Fibroblast of villous mesenchyme (primary cell): ENCODE measurements at regions not wholly inside any gene's neighbourhood (a gene's known extent, or its start where the extent isn't known, plus 50 kb on each side); places are given as distances from the start of the nearest gene placed in this dataset.

ENCODE experiments used
- DNase-seq: peaks from one replicate; pipeline ENCODE4 v3.0.0-alpha.2; 2010; ENCODE audit warnings: low read depth
- H3K4me3 ChIP-seq: 2 replicates; pipeline ENCODE4 v1.5.1; 2011; ENCODE audit warnings: low read depth, mild to moderate bottlenecking, low read length
- TF ChIP-seq, protein P1 (sequence below): IDR thresholded peaks from 2 replicates; pipeline ENCODE4 v1.5.1; 2012; ENCODE audit warnings: low read depth, mild to moderate bottlenecking, low read length; ENCODE audit not compliant: insufficient read depth

DNA sequence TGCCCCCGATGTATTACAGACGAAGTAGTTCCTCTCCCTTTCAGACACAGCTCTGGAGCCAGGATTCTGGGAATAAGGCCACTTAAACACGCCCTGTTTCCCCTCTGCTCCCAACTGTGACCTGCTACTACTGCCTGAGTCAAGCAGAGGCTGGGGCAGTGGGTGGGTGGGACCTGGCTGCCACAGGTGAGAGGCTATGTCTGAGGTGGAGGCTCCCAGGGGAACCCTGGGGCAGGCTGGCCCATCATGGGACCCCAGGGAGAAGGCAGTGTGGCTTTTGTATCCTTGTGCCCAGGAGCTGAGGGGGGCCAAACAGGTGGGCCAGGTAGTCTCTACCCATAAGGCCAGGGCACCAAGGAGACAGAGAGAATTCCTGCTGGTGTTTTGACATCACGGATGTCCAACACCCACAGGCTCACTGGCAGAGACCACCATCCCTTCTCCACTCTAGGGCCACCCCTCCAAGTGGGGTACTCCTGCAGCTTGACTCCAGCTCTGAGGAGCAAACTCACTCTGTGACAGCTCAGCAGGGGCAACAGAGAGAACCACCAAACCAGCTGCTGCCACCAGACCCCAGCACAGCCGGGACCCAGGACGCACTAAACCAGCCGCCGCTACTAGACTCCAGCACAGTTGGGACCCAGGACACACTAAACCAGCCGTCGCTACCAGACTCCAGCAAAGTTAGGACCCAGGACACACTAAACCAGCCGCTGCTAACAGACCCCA is 105.3 kb upstream of the SMURF2 start:
- H3K4me3 ChIP-seq = no peak overlapping the region
- TF ChIP-seq, protein P1, sequence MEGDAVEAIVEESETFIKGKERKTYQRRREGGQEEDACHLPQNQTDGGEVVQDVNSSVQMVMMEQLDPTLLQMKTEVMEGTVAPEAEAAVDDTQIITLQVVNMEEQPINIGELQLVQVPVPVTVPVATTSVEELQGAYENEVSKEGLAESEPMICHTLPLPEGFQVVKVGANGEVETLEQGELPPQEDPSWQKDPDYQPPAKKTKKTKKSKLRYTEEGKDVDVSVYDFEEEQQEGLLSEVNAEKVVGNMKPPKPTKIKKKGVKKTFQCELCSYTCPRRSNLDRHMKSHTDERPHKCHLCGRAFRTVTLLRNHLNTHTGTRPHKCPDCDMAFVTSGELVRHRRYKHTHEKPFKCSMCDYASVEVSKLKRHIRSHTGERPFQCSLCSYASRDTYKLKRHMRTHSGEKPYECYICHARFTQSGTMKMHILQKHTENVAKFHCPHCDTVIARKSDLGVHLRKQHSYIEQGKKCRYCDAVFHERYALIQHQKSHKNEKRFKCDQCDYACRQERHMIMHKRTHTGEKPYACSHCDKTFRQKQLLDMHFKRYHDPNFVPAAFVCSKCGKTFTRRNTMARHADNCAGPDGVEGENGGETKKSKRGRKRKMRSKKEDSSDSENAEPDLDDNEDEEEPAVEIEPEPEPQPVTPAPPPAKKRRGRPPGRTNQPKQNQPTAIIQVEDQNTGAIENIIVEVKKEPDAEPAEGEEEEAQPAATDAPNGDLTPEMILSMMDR = no peak
- DNase-seq = no peak

DNA sequence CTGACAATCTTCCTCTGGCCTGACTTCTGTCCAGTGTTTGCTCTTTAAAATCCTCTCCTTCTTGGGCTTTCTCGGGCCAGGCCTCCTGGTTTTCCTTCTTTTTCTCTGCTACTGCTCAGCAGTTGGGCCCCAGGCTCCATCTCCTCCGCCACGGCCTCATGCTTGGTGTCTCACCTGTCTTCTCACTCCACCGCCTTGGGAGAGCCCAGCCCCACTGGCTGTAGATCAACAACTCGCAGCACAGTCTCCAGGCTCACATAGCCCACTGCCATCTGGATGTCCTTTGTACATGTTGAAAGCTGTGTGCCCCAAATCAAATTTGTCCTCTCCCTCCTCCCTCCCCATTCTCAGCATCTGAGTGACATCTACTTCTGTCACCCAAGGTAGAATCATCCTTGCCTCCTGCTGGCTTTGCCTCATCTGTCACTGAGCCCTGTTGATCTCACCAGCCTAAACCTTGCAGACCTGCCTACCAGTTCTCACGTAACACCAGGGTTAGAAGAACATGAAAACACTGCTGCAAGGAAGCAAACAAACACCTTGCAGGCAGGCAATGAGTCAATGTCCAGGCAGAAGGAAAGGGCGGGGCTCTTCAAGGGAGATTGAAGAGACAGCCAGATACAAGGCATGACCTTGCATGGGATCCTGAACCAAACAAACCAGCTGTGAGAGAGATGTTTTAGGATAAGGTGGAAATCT is 103.2 kb upstream of the SMURF2 start:
- no peak for DNase-seq
- no peak overlapping the region for H3K4me3 ChIP-seq
- TF ChIP-seq, protein P1 = no peak

DNA sequence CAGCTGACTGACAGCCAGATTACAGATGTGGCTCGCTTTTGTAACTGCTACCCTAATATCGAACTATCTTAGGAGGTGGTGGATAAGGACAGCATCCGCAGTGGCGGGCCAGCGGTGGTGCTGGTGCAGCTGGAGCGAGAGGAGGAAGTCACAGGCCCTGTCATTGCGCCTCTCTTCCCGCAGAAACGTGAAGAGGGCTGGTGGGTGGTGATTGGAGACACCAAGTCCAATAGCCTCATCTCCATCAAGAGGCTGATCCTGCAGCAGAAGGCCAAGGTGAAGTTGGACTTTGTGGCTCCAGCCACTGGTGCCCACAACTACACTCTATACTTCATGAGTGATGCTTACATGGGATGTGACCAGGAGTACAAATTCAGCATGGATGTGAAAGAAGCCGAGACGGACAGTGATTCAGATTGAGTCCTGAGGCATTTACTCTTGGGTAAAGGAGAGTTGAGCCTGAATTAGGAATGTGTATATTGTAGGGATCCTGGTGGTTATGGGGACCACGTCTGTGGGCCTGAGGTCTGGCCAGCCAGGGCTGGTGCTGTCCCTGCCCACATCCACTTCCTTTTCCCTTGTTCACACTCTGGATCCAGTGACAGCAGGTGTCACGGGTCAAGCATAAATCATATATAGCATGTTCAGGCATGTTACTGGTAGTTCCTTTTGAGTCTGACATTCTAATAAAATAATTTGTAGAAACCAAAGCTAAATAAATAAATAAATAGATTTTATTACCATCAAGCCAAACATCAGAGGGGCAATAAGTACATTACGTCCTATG is 89.0 kb upstream of the SMURF2 start:
- DNase-seq = no peak
- H3K4me3 ChIP-seq = no peak overlapping the region
- TF ChIP-seq, protein P1 = no peak

DNA sequence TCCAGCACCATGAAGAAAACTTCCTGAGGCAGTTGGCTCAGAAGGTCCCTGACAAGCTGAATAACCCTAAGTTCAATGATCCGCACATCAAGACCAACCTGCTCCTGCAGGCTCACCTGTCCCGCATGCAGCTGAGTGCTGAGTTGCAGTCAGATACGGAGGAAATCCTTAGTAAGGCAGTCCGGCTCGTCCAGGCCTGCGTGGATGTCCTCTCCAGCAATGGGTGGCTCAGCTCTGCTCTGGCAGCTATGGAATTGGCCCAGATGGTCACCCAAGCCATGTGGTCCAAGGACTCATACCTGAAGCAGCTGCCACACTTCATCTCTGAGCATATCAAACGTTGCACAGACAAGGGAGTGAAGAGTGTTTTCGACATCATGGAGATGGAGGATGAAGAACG is 88.4 kb upstream of the SMURF2 start:
- no peak for DNase-seq
- TF ChIP-seq, protein P1 = no peak
- no peak overlapping the region for H3K4me3 ChIP-seq

DNA sequence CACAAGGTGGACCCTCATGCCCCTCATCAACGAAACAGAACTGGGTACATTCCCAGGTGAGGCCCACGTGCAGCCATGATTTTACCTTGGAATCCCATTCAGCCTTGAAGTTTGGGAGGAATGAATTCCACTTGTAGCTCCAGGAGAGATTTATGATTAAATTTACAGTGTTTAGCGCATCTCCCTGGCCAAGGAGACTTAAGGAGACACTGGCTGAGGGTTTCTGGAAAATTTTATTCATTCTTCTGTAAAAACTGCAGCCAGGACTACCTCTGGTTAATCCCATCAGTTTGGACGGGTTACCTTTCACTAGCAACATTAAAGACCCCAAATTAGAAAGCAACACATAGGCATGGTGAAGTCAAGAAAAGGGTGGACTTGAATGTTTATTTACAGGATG is 87.2 kb upstream of the SMURF2 start:
- no peak overlapping the region for H3K4me3 ChIP-seq
- TF ChIP-seq, protein P1 = no peak
- no peak for DNase-seq

DNA sequence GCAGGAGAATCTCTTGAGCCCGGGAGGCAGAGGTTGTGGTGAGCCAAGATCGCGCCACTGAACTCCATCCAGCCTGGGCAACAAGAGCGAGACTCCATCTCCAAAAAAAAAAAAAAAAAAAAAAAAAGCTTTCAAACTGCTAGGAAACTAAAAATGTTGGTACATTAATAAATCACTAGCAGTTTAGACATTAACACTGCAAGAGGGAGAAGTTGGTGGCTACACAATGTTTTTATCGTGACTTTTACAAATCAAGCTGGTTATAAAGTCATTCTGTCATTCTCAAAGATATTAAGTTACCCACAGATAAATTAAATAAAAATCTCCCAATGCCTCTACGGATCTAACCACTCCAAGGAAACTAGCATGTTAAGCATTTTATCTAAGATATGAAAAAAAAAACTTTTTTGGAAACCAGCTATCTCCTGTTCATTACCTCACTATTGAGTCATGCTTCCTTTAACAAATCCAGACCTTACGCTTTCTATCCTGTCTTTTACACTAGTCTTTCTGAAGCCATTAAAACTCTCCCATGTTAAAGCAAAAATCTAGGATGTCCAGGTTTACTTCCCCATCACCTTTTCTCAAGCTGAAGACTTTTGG is 85.9 kb upstream of the SMURF2 start:
- no peak overlapping the region for H3K4me3 ChIP-seq
- TF ChIP-seq, protein P1 = no peak
- peak; percentile 73 for DNase-seq
